PC-9 (cell line): ENCODE measurements at regions not wholly inside any gene's neighbourhood (a gene's known extent, or its start where the extent isn't known, plus 50 kb on each side); places are given as distances from the start of the nearest gene placed in this dataset.
"Not testable (repeated sequence)": the region's sequence is repeated elsewhere in the genome, so short reads cannot be mapped to it uniquely, and the experiment has no call there.

ENCODE experiments used
- BruUV-seq: library from RNA; stranded (reverse); fragments of 400-500 nt; replicated peaks from 2 replicates; lab custom pipeline; 2021; lab: Mats Ljungman, UMichigan
- CTCF ChIA-PET: fragments of 300-600 bp; sonication (Branson Sonifier 250); formaldehyde crosslinking; loops from one replicate; lab custom pipeline; 2022; ENCODE audit warnings: antibody characterized with exemption; lab: Charles Lee
- POLR2A ChIA-PET: fragments of 300-600 bp; sonication (Branson Sonifier 250); formaldehyde crosslinking; loops from one replicate; lab custom pipeline; 2022; ENCODE audit warnings: antibody characterized with exemption; ENCODE audit not compliant: unreplicated experiment; lab: Charles Lee
- DNase-seq, 2 experiments: peaks; one replicate each; pipeline versions ENCODE4 v3.0.0 to v3.0.0-alpha.2; 2015 to 2022; ENCODE audit warnings: mixed read lengths in 1 of 2
- H2AFZ ChIP-seq: fragments of 200-600 bp; sonication (generic); 2 replicates; pipeline ENCODE4 v1.8.1; 2017; ENCODE audit warnings: antibody characterized with exemption
- H3F3A ChIP-seq: fragments of 200-600 bp; sonication (generic); 2 replicates; pipeline ENCODE4 v1.8.1; 2017; ENCODE audit warnings: antibody characterized with exemption, mild to moderate bottlenecking, low read depth; ENCODE audit not compliant: insufficient read depth
- H3K27ac ChIP-seq: fragments of 200-600 bp; sonication (generic); 2 replicates; pipeline ENCODE4 v1.6.1; 2016; ENCODE audit warnings: mixed run types
- H3K27me3 ChIP-seq: fragments of 200-600 bp; sonication (generic); 2 replicates; pipeline ENCODE4 v1.6.1; 2016; ENCODE audit warnings: low read depth, mixed run types; ENCODE audit not compliant: insufficient read depth
- H3K36me3 ChIP-seq: fragments of 200-600 bp; sonication (generic); 2 replicates; pipeline ENCODE4 v1.6.1; 2016; ENCODE audit warnings: low read depth, mixed run types
- H3K4me1 ChIP-seq: fragments of 200-600 bp; sonication (generic); replicated peaks from 2 replicates; pipeline ENCODE4 v1.6.1; 2016; ENCODE audit warnings: mixed run types; ENCODE audit not compliant: insufficient read depth
- H3K4me2 ChIP-seq: fragments of 200-600 bp; sonication (generic); 2 replicates; pipeline ENCODE4 v1.6.1; 2017; ENCODE audit warnings: mixed run types
- H3K4me3 ChIP-seq: fragments of 200-600 bp; sonication (generic); 2 replicates; pipeline ENCODE4 v1.6.1; 2016; ENCODE audit warnings: mixed run types
- H3K79me2 ChIP-seq: fragments of 200-600 bp; sonication (generic); 2 replicates; pipeline ENCODE4 v1.6.1; 2017; ENCODE audit warnings: low read depth, mixed run types
- H3K9me2 ChIP-seq: fragments of 200-600 bp; sonication (generic); 2 replicates; pipeline ENCODE4 v1.8.1; 2017; ENCODE audit warnings: mild to moderate bottlenecking; ENCODE audit not compliant: insufficient read depth
- H3K9me3 ChIP-seq: fragments of 200-600 bp; sonication (generic); 2 replicates; pipeline ENCODE4 v1.8.1; 2016; ENCODE audit warnings: low read depth; ENCODE audit not compliant: insufficient read depth
- H4K20me1 ChIP-seq: fragments of 200-600 bp; sonication (generic); 2 replicates; pipeline ENCODE4 v1.8.1; 2017; ENCODE audit not compliant: insufficient read depth
- CTCF ChIP-seq: fragments of 200-600 bp; sonication (generic); conservative IDR thresholded peaks from 2 replicates; pipeline ENCODE4 v1.6.1; 2017; ENCODE audit warnings: mixed run types, antibody characterized with exemption, mild to moderate bottlenecking, moderate library complexity
- EZH2 ChIP-seq: fragments of 200-600 bp; sonication (generic); IDR thresholded peaks from 2 replicates; pipeline ENCODE4 v1.8.0; 2017; ENCODE audit warnings: antibody characterized with exemption, low read depth
- intact Hi-C: fragments of 100-400 bp; cut with micrococcal nuclease; formaldehyde crosslinking; loops from one replicate; pipeline ENCODE4 v1.10.0; 2022; ENCODE audit not compliant: unreplicated experiment

GRCh38 chr17:68670967-68671693 lies 70.0 kb upstream of the FAM20A start:
- Histone ChIP-seq H3K79me2 (no peaks in the 10 kb centered on the region), H3K9me3 (no peaks in the 10 kb centered on the region), H3K36me3 (no peaks in the 10 kb centered on the region), H3K27ac (no peak overlapping the region), H3K4me3 (no peak overlapping the region), H3K27me3 (peaks cover 91% of the 10 kb centered on the region), H4K20me1 (no peaks in the 10 kb centered on the region), H3K9me2 (no peaks in the 10 kb centered on the region), H2AFZ (no peak overlapping the region), H3K4me2 (no peak overlapping the region), H3K4me1 (no peaks in the 10 kb centered on the region), H3F3A (no peaks in the 10 kb centered on the region)
- DNase-seq: no peak
- no TSS peak for BruUV-seq
- POLR2A ChIA-PET: no interaction called here
- intact Hi-C loops: no loop called here
- TF ChIP-seq CTCF: no peak
- CTCF ChIA-PET: no interaction called here

GRCh38 chr17:68666438-68666837 lies 65.3 kb upstream of the FAM20A start:
- H3K79me2 ChIP-seq, CTCF ChIA-PET, H4K20me1 ChIP-seq, H3K9me2 ChIP-seq, DNase-seq, intact Hi-C loops, H3K4me3 ChIP-seq, H3K36me3 ChIP-seq, H3K4me1 ChIP-seq, H3K4me2 ChIP-seq, H3K9me3 ChIP-seq, H3K27ac ChIP-seq, H2AFZ ChIP-seq, POLR2A ChIA-PET, H3F3A ChIP-seq, BruUV-seq: not testable (repeated sequence)
- H3K27me3 ChIP-seq: peaks cover 69% of the 10 kb centered on the region

GRCh38 chr17:68665373-68665772 lies 64.2 kb upstream of the FAM20A start:
- no peaks in the 10 kb centered on the region for H3F3A ChIP-seq
- no peaks in the 10 kb centered on the region for H4K20me1 ChIP-seq
- no peak overlapping the region for H3K27ac ChIP-seq
- no peaks in the 10 kb centered on the region for H3K36me3 ChIP-seq
- H3K27me3 ChIP-seq: peaks cover 60% of the 10 kb centered on the region
- H3K79me2 ChIP-seq: no peaks in the 10 kb centered on the region
- DNase-seq: no peak
- TF ChIP-seq EZH2 (no peak), CTCF (no peak)
- H3K4me2 ChIP-seq: no peak overlapping the region
- no peak overlapping the region for H3K4me3 ChIP-seq
- H2AFZ ChIP-seq: no peak overlapping the region
- intact Hi-C loops: no loop called here
- POLR2A ChIA-PET: no interaction called here
- BruUV-seq: no TSS peak
- H3K4me1 ChIP-seq: no peaks in the 10 kb centered on the region
- H3K9me2 ChIP-seq: no peaks in the 10 kb centered on the region
- no peaks in the 10 kb centered on the region for H3K9me3 ChIP-seq
- CTCF ChIA-PET: no interaction called here

- Histone ChIP-seq H3K79me2 (no peaks in the 10 kb centered on the region), H2AFZ (no peak overlapping the region), H3K4me1 (no peaks in the 10 kb centered on the region), H3K27ac (no peak overlapping the region), H3K4me2 (no peak overlapping the region), H3K4me3 (no peak overlapping the region), H3K27me3 (peaks cover 53% of the 10 kb centered on the region), H4K20me1 (no peaks in the 10 kb centered on the region), H3F3A (no peaks in the 10 kb centered on the region), H3K36me3 (no peaks in the 10 kb centered on the region), H3K9me3 (no peaks in the 10 kb centered on the region; the same call in 1 of the 2 replicates), H3K9me2 (no peaks in the 10 kb centered on the region)
- no peak for TF ChIP-seq CTCF
- TF ChIP-seq EZH2: no peak
- ChIA-PET CTCF (no interaction called here), POLR2A (no interaction called here)
- no TSS peak for BruUV-seq
- no peak for DNase-seq
- intact Hi-C loops: no loop called here
Observed at GRCh38 chr17:68662479-68662878, 61.3 kb upstream of the FAM20A start.
